OCI-LY7 (cell line): ENCODE measurements at regions not wholly inside any gene's neighbourhood (a gene's known extent, or its start where the extent isn't known, plus 50 kb on each side); places are given as distances from the start of the nearest gene placed in this dataset.

Source experiments
- BruUV-seq: library from RNA; stranded (reverse); fragments of 400-500 nt; replicated peaks from 2 replicates; lab custom pipeline; 2021; lab: Mats Ljungman, UMichigan
- CTCF ChIA-PET: fragments of 300-600 bp; sonication (Branson Sonifier 250); formaldehyde crosslinking; loops from one replicate; lab custom pipeline; 2022; ENCODE audit warnings: antibody characterized with exemption; ENCODE audit not compliant: unreplicated experiment; lab: Charles Lee
- POLR2A ChIA-PET: fragments of 300-600 bp; sonication (Branson Sonifier 250); formaldehyde crosslinking; loops from one replicate; lab custom pipeline; 2022; ENCODE audit warnings: antibody characterized with exemption; lab: Charles Lee
- DNase-seq: peaks from one replicate; pipeline ENCODE4 v3.0.0-alpha.2; 2015; ENCODE audit warnings: low spot score
- H2AFZ ChIP-seq: fragments of 200-600 bp; sonication (generic), shearing (Covaris generic); 2 replicates; pipeline ENCODE4 v1.6.1; 2014; ENCODE audit warnings: mild to moderate bottlenecking, antibody characterized with exemption, low read length, moderate library complexity
- H3K27ac ChIP-seq: fragments of 200-600 bp; sonication (generic); 2 replicates; pipeline ENCODE4 v1.5.1; 2014; ENCODE audit warnings: mixed run types, low read depth, mild to moderate bottlenecking, moderate library complexity, low read length, inconsistent platforms; ENCODE audit not compliant: poor library complexity, severe bottlenecking
- H3K36me3 ChIP-seq: fragments of 200-600 bp; sonication (generic); 2 replicates; pipeline ENCODE4 v1.6.1; 2014; ENCODE audit warnings: mild to moderate bottlenecking, antibody characterized with exemption, low read length, moderate library complexity, mixed read lengths; ENCODE audit not compliant: insufficient read depth
- H3K4me1 ChIP-seq: fragments of 200-600 bp; sonication (generic); 2 replicates; pipeline ENCODE4 v1.5.1; 2014; ENCODE audit warnings: mild to moderate bottlenecking, low read length; ENCODE audit not compliant: insufficient read depth, poor library complexity, severe bottlenecking
- H3K4me2 ChIP-seq: fragments of 200-600 bp; sonication (generic); 2 replicates; pipeline ENCODE4 v1.6.1; 2014; ENCODE audit warnings: mild to moderate bottlenecking, low read length
- H3K4me3 ChIP-seq: fragments of 200-600 bp; sonication (generic); 2 replicates; pipeline ENCODE4 v1.5.1; 2014; ENCODE audit warnings: mild to moderate bottlenecking, low read depth, low read length; ENCODE audit not compliant: poor library complexity, severe bottlenecking
- H3K79me2 ChIP-seq: fragments of 200-600 bp; sonication (generic); 2 replicates; pipeline ENCODE4 v1.6.1; 2016; ENCODE audit warnings: low read depth, mild to moderate bottlenecking, low read length, moderate library complexity, mixed read lengths; ENCODE audit not compliant: insufficient read depth
- H3K9me2 ChIP-seq: fragments of 200-600 bp; sonication (generic); 2 replicates; pipeline ENCODE4 v1.6.1; 2016; ENCODE audit warnings: mild to moderate bottlenecking, low read length, mixed read lengths; ENCODE audit not compliant: insufficient read depth
- H3K9me3 ChIP-seq: fragments of 200-600 bp; sonication (generic); 2 replicates; pipeline ENCODE4 v1.6.1; 2014; ENCODE audit warnings: mild to moderate bottlenecking, mixed run types, low read length, mixed read lengths
- H4K20me1 ChIP-seq: fragments of 200-600 bp; sonication (generic); 2 replicates; pipeline ENCODE4 v1.6.1; 2014; ENCODE audit warnings: mild to moderate bottlenecking, antibody characterized with exemption, low read length, moderate library complexity, mixed read lengths; ENCODE audit not compliant: insufficient read depth
- EZH2phosphoT487 ChIP-seq: fragments of 200-600 bp; sonication (generic); IDR thresholded peaks from 2 replicates; pipeline ENCODE4 v1.6.1; 2018; ENCODE audit warnings: low read depth, borderline replicate concordance, mild to moderate bottlenecking, mixed run types, antibody characterized with exemption, low read length, moderate library complexity, mixed read lengths
- intact Hi-C: fragments of 100-400 bp; cut with micrococcal nuclease; formaldehyde crosslinking; loops from one replicate; pipeline ENCODE4 v1.10.0; 2022; ENCODE audit not compliant: unreplicated experiment
- TF ChIP-seq, protein P1 (sequence below): fragments of 200-600 bp; sonication (generic); conservative IDR thresholded peaks from 2 replicates; pipeline ENCODE4 v1.5.1; 2014; ENCODE audit warnings: mild to moderate bottlenecking, antibody characterized with exemption, low read length, moderate library complexity, mixed read lengths

DNA sequence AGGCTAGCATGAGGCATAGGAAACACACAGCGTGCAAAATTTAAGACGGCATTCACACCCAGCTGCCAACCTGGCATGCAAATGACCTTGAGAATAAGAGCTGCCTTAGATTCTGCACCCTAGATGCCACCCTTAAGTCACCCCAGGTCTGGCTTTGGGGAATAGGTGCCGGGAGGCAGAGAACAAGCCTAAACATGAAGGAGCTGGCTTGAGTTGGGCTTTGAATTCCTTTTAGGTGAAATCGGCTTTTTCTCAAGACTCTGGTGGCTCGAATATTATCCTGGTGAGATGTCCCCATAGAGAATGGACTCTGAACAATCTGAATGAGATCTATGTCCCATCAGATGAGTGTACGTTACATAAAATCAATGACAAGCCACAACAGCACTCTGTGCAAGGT, 1090.5 kb downstream of the VRK1 start:
- H3K4me3 ChIP-seq = no peak overlapping the region
- no peak overlapping the region for H3K27ac ChIP-seq
- H4K20me1 ChIP-seq = no peaks in the 10 kb centered on the region
- no peaks in the 10 kb centered on the region for H3K79me2 ChIP-seq
- H3K4me1 ChIP-seq = no peaks in the 10 kb centered on the region
- H2AFZ ChIP-seq = no peak overlapping the region
- H3K36me3 ChIP-seq = no peaks in the 10 kb centered on the region
- intact Hi-C loops = no loop called here
- BruUV-seq = no TSS peak
- POLR2A ChIA-PET = no interaction called here
- no peak overlapping the region for H3K4me2 ChIP-seq
- TF ChIP-seq, protein P1, sequence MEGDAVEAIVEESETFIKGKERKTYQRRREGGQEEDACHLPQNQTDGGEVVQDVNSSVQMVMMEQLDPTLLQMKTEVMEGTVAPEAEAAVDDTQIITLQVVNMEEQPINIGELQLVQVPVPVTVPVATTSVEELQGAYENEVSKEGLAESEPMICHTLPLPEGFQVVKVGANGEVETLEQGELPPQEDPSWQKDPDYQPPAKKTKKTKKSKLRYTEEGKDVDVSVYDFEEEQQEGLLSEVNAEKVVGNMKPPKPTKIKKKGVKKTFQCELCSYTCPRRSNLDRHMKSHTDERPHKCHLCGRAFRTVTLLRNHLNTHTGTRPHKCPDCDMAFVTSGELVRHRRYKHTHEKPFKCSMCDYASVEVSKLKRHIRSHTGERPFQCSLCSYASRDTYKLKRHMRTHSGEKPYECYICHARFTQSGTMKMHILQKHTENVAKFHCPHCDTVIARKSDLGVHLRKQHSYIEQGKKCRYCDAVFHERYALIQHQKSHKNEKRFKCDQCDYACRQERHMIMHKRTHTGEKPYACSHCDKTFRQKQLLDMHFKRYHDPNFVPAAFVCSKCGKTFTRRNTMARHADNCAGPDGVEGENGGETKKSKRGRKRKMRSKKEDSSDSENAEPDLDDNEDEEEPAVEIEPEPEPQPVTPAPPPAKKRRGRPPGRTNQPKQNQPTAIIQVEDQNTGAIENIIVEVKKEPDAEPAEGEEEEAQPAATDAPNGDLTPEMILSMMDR = no peak
- TF ChIP-seq EZH2phosphoT487 = no peak
- CTCF ChIA-PET = no interaction called here
- H3K9me3 ChIP-seq = no peaks in the 10 kb centered on the region
- no peak for DNase-seq
- no peaks in the 10 kb centered on the region for H3K9me2 ChIP-seq

DNA sequence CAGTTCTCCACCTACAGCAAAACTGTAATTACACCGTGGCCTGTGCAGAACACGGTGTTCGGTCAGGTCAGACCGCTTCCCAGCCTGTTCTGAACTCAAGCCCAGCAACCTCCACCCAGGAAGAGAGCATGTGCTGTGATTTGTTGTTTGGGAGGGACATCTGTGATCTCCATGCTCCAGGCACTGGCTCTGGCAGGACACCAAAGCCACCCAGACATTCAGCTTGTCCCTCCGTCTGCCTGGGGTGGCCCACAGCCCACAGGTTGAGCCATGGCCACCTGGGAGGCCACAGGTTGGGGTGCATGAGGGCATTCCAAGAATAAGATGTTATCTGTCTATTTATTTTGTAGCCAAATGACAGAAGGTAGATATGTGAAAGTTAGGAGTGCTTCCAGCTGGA, 1091.1 kb downstream of the VRK1 start:
- no peak for DNase-seq
- Histone ChIP-seq H3K36me3 (no peaks in the 10 kb centered on the region), H3K4me2 (no peak overlapping the region), H2AFZ (no peak overlapping the region), H3K27ac (no peak overlapping the region), H3K4me3 (no peak overlapping the region), H3K9me3 (no peaks in the 10 kb centered on the region), H3K9me2 (no peaks in the 10 kb centered on the region), H4K20me1 (no peaks in the 10 kb centered on the region), H3K79me2 (no peaks in the 10 kb centered on the region), H3K4me1 (no peaks in the 10 kb centered on the region)
- TF ChIP-seq, protein P1 = no peak
- no peak for TF ChIP-seq EZH2phosphoT487
- intact Hi-C loops = no loop called here
- POLR2A ChIA-PET = no interaction called here
- CTCF ChIA-PET = no interaction called here
- no TSS peak for BruUV-seq

DNA sequence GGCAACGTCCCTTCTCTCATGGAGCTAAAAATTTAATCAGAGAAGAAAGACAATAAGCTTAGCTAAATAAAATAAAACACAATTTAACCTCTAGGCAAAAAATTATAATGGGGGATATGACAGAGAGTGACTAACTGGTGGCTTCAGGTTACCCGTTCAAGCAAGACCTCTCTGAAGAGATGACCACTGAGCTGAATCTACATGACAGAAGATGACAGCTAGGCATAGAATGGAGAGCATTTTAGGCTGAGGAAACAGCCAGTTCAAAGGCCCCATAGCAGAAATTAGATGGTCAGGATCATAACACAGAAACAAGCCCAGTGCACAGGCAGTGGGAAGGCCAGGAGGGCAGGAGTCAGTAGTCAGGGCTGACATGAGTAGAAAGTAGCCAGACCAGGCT, 1094.3 kb downstream of the VRK1 start:
- H3K79me2 ChIP-seq = no peaks in the 10 kb centered on the region
- no peaks in the 10 kb centered on the region for H3K4me1 ChIP-seq
- H3K9me2 ChIP-seq = no peaks in the 10 kb centered on the region
- no peak overlapping the region for H3K27ac ChIP-seq
- BruUV-seq = no TSS peak
- no peak for TF ChIP-seq EZH2phosphoT487
- TF ChIP-seq, protein P1 = no peak
- no peak overlapping the region for H3K4me2 ChIP-seq
- no peaks in the 10 kb centered on the region for H3K9me3 ChIP-seq
- ChIA-PET POLR2A (interaction anchor here (0.6 kb wide), 1 partner anchor 18 kb away, joined by 3 read pairs; no protein-coding TSS in a partner anchor), CTCF (no interaction called here)
- H3K36me3 ChIP-seq = no peaks in the 10 kb centered on the region
- no peak for DNase-seq
- no peak overlapping the region for H3K4me3 ChIP-seq
- H4K20me1 ChIP-seq = no peaks in the 10 kb centered on the region
- no peak overlapping the region for H2AFZ ChIP-seq
- intact Hi-C loops = no loop called here
